SU-DHL-6 (cell line): ENCODE measurements at regions not wholly inside any gene's neighbourhood (a gene's known extent, or its start where the extent isn't known, plus 50 kb on each side); places are given as distances from the start of the nearest gene placed in this dataset.

Source experiments
- H2AFZ ChIP-seq: fragments of 200-600 bp; sonication (generic); 2 replicates; pipeline ENCODE4 v1.6.1; 2014; ENCODE audit warnings: low read depth, mild to moderate bottlenecking, moderate library complexity, mixed read lengths, antibody characterized with exemption, low read length; ENCODE audit not compliant: severe bottlenecking
- H3F3A ChIP-seq: fragments of 200-600 bp; shearing (Covaris generic); 2 replicates; pipeline ENCODE4 v1.6.0; 2016; ENCODE audit warnings: antibody characterized with exemption, mild to moderate bottlenecking; ENCODE audit not compliant: insufficient read depth
- H3K27ac ChIP-seq: fragments of 200-600 bp; sonication (generic); 2 replicates; pipeline ENCODE4 v1.5.1; 2016; ENCODE audit warnings: low read depth, mild to moderate bottlenecking, low read length, moderate library complexity, mixed read lengths
- H3K27me3 ChIP-seq: fragments of 200-600 bp; sonication (generic), shearing (Covaris generic); 2 replicates; pipeline ENCODE4 v1.6.0; 2014; ENCODE audit warnings: mild to moderate bottlenecking, low read length
- H3K36me3 ChIP-seq: fragments of 200-600 bp; sonication (generic); 2 replicates; pipeline ENCODE4 v1.6.1; 2014; ENCODE audit warnings: mild to moderate bottlenecking, low read length, mixed read lengths
- H3K4me2 ChIP-seq: fragments of 300-600, 200-600 bp; shearing (Covaris generic), sonication (generic); 2 replicates; pipeline ENCODE4 v1.6.0; 2014; ENCODE audit warnings: low read length, low read depth, mild to moderate bottlenecking; ENCODE audit not compliant: poor library complexity, severe bottlenecking
- H3K4me3 ChIP-seq: fragments of 200-600 bp; sonication (generic); 2 replicates; pipeline ENCODE4 v1.5.1; 2014; ENCODE audit warnings: antibody characterized with exemption, low read length, mild to moderate bottlenecking, mixed read lengths; ENCODE audit not compliant: insufficient read depth, poor library complexity, severe bottlenecking
- H3K79me2 ChIP-seq: fragments of 200-600 bp; sonication (generic); 2 replicates; pipeline ENCODE4 v1.6.1; 2014; ENCODE audit warnings: mild to moderate bottlenecking, low read length, moderate library complexity; ENCODE audit not compliant: insufficient read depth
- H3K9ac ChIP-seq: fragments of 200-600 bp; sonication (generic); 2 replicates; pipeline ENCODE4 v1.7.0; 2014; ENCODE audit warnings: mild to moderate bottlenecking, low read length
- H3K9me2 ChIP-seq: fragments of 200-600 bp; sonication (generic); replicated peaks from 2 replicates; pipeline ENCODE4 v1.6.1; 2014; ENCODE audit warnings: low read length; ENCODE audit not compliant: insufficient read depth
- H3K9me3 ChIP-seq: fragments of 200-600 bp; sonication (generic); 2 replicates; pipeline ENCODE4 v1.6.1; 2014; ENCODE audit warnings: low read length, mixed read lengths; ENCODE audit not compliant: insufficient read depth
- H4K20me1 ChIP-seq: fragments of 200-600 bp; sonication (generic); 2 replicates; pipeline ENCODE4 v1.6.1; 2014; ENCODE audit warnings: low read depth, mild to moderate bottlenecking, antibody characterized with exemption, low read length, moderate library complexity, mixed read lengths
- CTCF ChIP-seq: fragments of 200-600 bp; sonication (generic); IDR thresholded peaks from one replicate; pipeline ENCODE4 v1.5.1; 2017; ENCODE audit warnings: antibody characterized with exemption, mild to moderate bottlenecking, low read length, moderate library complexity; ENCODE audit not compliant: insufficient read depth, poor library complexity, severe bottlenecking
- EZH2phosphoT487 ChIP-seq: fragments of 200-600 bp; sonication (generic), shearing (Covaris generic); conservative IDR thresholded peaks from 2 replicates; pipeline ENCODE4 v1.6.1; 2018; ENCODE audit warnings: mild to moderate bottlenecking, antibody characterized with exemption, low read length, moderate library complexity, mixed read lengths

GRCh38 chr1:99407018-99407417 lies 142.7 kb downstream of the PLPPR4 start:
- Histone ChIP-seq H3F3A (no peaks in the 10 kb centered on the region), H3K9me3 (no peaks in the 10 kb centered on the region), H3K36me3 (no peaks in the 10 kb centered on the region), H3K27ac (no peak overlapping the region), H4K20me1 (no peaks in the 10 kb centered on the region), H3K4me3 (no peak overlapping the region), H3K79me2 (no peaks in the 10 kb centered on the region), H3K27me3 (no peaks in the 10 kb centered on the region), H2AFZ (no peak overlapping the region), H3K9ac (no peak overlapping the region), H3K4me2 (no peak overlapping the region), H3K9me2 (no peaks in the 10 kb centered on the region)
- TF ChIP-seq EZH2phosphoT487 (no peak), CTCF (no peak)

GRCh38 chr1:99424087-99424486 lies 159.8 kb downstream of the PLPPR4 start:
- Histone ChIP-seq H2AFZ (no peak overlapping the region), H3F3A (no peaks in the 10 kb centered on the region), H3K36me3 (no peaks in the 10 kb centered on the region), H3K4me2 (no peak overlapping the region), H4K20me1 (no peaks in the 10 kb centered on the region), H3K27ac (no peak overlapping the region), H3K9me2 (no peaks in the 10 kb centered on the region), H3K79me2 (no peaks in the 10 kb centered on the region), H3K9ac (no peak overlapping the region), H3K9me3 (no peaks in the 10 kb centered on the region), H3K27me3 (no peaks in the 10 kb centered on the region), H3K4me3 (no peak overlapping the region)
- no peak for TF ChIP-seq EZH2phosphoT487
- TF ChIP-seq CTCF = no peak

- Histone ChIP-seq H3K27ac (no peak overlapping the region), H3K36me3 (no peaks in the 10 kb centered on the region), H3K27me3 (no peaks in the 10 kb centered on the region), H3K9me2 (no peaks in the 10 kb centered on the region), H3K4me2 (no peak overlapping the region), H3K79me2 (no peaks in the 10 kb centered on the region), H3K4me3 (no peak overlapping the region), H3F3A (no peaks in the 10 kb centered on the region), H3K9ac (no peak overlapping the region), H3K9me3 (no peaks in the 10 kb centered on the region), H2AFZ (no peak overlapping the region), H4K20me1 (no peaks in the 10 kb centered on the region)
- TF ChIP-seq CTCF (no peak), EZH2phosphoT487 (no peak)
These were observed 165.5 kb downstream of the PLPPR4 start for GRCh38 chr1:99429754-99430153.
